ENCODE measurements at regions not wholly inside any gene's neighbourhood (a gene's known extent, or its start where the extent isn't known, plus 50 kb on each side); places are given as distances from the start of the nearest gene placed in this dataset.
"Not testable (repeated sequence)": the region's sequence is repeated elsewhere in the genome, so short reads cannot be mapped to it uniquely, and the experiment has no call there.

DNA sequence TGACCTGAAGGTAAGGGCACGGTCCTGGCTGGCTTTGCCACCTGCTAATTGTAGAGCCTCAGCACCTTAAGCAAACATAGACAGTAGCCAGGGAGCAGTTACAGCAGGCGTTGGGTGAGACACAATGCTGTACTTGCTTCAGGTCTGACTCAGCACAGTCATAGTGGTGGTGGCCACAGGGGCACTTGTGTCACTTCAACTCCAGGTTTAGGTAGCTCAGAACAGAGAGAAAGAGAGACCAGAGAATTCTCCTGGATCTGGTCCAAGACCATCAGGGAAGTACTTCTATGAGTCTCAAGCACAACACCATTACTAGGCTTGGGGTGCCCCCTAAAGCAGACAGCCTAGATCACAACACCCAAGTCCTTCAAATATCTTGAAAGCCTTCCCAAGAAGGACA, 204.4 kb downstream of the OTOL1 start:
- Histone ChIP-seq H3K4me1 (no peaks in the 10 kb centered on the region), H3K27me3 (no peaks in the 10 kb centered on the region), H3K4me3 (no peak overlapping the region), H3K9me3 (no peaks in the 10 kb centered on the region), H3K27ac (no peak overlapping the region), H3K36me3 (no peaks in the 10 kb centered on the region)
- TF ChIP-seq, protein P1, sequence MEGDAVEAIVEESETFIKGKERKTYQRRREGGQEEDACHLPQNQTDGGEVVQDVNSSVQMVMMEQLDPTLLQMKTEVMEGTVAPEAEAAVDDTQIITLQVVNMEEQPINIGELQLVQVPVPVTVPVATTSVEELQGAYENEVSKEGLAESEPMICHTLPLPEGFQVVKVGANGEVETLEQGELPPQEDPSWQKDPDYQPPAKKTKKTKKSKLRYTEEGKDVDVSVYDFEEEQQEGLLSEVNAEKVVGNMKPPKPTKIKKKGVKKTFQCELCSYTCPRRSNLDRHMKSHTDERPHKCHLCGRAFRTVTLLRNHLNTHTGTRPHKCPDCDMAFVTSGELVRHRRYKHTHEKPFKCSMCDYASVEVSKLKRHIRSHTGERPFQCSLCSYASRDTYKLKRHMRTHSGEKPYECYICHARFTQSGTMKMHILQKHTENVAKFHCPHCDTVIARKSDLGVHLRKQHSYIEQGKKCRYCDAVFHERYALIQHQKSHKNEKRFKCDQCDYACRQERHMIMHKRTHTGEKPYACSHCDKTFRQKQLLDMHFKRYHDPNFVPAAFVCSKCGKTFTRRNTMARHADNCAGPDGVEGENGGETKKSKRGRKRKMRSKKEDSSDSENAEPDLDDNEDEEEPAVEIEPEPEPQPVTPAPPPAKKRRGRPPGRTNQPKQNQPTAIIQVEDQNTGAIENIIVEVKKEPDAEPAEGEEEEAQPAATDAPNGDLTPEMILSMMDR (IDR thresholded peaks at IDR 0.05), result no peak
- TF ChIP-seq POLR2AphosphoS5 (IDR thresholded peaks at IDR 0.05; ENCODE audit: insufficient read depth in 1 of 2, low read depth in 1 of 2), result no peak
- intact Hi-C loops (cut with DNase I), result no loop called here
- DNase-seq (ENCODE audit: extremely low spot score in 2 of 2), result no peak

DNA sequence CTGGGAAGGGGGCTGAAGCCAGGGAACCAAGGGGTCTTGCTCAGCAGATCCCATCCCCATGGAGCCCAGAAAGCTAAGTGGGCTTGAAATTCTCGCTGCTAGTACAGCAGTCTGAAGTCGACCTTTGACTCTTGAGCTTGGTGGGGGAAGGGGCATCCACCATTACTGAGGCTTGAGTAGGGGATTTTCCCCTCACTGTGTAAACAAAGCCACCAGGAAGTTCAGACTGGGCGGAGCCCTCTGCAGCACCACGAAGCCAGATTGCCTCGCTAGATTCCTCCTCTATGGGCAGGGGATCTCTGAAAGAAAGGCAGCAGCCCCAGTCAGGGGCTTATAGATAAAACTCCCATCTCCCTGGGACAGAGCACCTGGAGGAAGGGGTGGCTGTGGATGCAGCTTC, 210.6 kb downstream of the OTOL1 start:
- intact Hi-C loops (cut with DNase I), result not testable (repeated sequence)

DNA sequence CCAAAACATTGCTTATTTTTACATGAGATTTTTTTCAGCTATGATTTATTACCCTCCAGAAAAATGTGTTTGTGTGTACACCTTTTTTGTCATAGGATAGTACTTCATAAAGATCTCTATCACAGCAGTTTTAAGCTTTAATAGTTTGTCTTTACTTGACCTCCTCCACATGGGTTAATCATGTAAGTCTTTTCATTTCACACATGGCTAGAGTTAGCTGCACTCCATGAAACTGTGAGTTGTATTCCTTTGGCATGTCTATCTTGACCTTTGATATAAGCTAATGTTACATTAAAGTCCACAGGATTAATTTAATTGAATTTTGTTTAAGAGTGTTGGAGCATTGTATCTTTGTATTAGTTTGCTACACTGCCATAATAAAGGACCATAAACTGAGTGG, 217.1 kb downstream of the OTOL1 start:
- no peaks in the 10 kb centered on the region for H3K4me1 ChIP-seq
- intact Hi-C loops (cut with DNase I), result no loop called here
- H3K27ac ChIP-seq, result no peak overlapping the region
- H3K9me3 ChIP-seq, result no peaks in the 10 kb centered on the region
- H3K4me3 ChIP-seq, result no peak overlapping the region
- no peak for DNase-seq (ENCODE audit: extremely low spot score in 2 of 2)
- TF ChIP-seq, protein P1 (IDR thresholded peaks at IDR 0.05), result no peak
- no peak for TF ChIP-seq POLR2AphosphoS5 (IDR thresholded peaks at IDR 0.05; ENCODE audit: insufficient read depth in 1 of 2, low read depth in 1 of 2)
- TF ChIP-seq POLR2A (IDR thresholded peaks at IDR 0.05), result no peak
- no peaks in the 10 kb centered on the region for H3K27me3 ChIP-seq
- no peaks in the 10 kb centered on the region for H3K36me3 ChIP-seq

More for the DNA sequence above, 210.6 kb downstream of the OTOL1 start:
- H3K9me3 ChIP-seq; H3K27ac ChIP-seq; H3K4me1 ChIP-seq; H3K36me3 ChIP-seq; DNase-seq (ENCODE audit: extremely low spot score in 2 of 2); H3K27me3 ChIP-seq; H3K4me3 ChIP-seq: not testable (repeated sequence)

DNA sequence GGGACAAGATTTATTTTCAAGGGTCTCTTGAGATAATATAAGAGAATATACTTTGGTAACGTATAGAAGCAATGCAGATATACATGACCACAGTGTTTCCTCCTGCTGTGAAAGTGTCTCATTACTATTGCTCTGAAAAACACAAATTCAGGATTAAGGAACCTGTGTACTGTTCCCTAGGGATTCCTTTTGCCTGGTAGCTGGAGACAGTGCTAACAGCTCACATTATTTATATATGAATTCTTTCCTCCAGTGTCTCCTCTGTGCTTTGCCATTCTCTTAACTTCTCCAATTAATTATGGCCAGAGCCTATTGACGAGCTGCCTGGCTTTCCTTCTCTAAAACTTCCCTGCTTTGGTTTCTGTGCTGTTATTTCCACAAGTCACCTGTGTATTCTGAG, 235.4 kb downstream of the OTOL1 start:
- no peak for DNase-seq (ENCODE audit: extremely low spot score in 2 of 2)
- Histone ChIP-seq H3K27me3 (no peaks in the 10 kb centered on the region), H3K4me3 (no peak overlapping the region), H3K4me1 (no peaks in the 10 kb centered on the region), H3K36me3 (no peaks in the 10 kb centered on the region), H3K9me3 (no peaks in the 10 kb centered on the region), H3K27ac (no peak overlapping the region)
- TF ChIP-seq POLR2A (IDR thresholded peaks at IDR 0.05) (no peak), POLR2AphosphoS5 (IDR thresholded peaks at IDR 0.05; ENCODE audit: insufficient read depth in 1 of 2, low read depth in 1 of 2) (no peak)
- TF ChIP-seq, protein P1 (IDR thresholded peaks at IDR 0.05), result no peak
- intact Hi-C loops (cut with DNase I), result no loop called here

DNA sequence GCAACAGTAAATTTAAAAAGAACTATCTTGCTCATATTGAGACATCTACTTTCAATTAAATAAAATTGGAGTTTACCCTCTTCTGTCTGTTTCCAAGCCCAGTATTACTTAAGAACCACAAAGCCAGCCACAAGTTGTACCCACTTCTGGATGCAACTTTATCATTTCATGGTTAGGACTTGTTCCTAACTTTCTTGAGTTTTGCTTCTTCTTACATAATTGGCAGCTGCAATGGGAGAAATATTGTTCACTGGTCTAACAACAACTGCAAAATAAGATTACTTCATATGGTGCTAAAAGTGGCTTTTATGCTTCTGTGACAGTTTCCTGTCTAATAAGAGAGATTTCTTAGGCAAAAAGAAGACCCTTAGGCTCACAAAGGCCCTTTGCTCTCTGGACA, 240.6 kb downstream of the OTOL1 start:
- no peaks in the 10 kb centered on the region for H3K27me3 ChIP-seq
- TF ChIP-seq POLR2A (IDR thresholded peaks at IDR 0.05) (no peak), POLR2AphosphoS5 (IDR thresholded peaks at IDR 0.05; ENCODE audit: insufficient read depth in 1 of 2, low read depth in 1 of 2) (no peak)
- no peak for DNase-seq (ENCODE audit: extremely low spot score in 2 of 2)
- H3K4me1 ChIP-seq, result no peaks in the 10 kb centered on the region
- no peaks in the 10 kb centered on the region for H3K9me3 ChIP-seq
- intact Hi-C loops (cut with DNase I), result no loop called here
- H3K27ac ChIP-seq, result no peak overlapping the region
- no peaks in the 10 kb centered on the region for H3K36me3 ChIP-seq
- no peak overlapping the region for H3K4me3 ChIP-seq

DNA sequence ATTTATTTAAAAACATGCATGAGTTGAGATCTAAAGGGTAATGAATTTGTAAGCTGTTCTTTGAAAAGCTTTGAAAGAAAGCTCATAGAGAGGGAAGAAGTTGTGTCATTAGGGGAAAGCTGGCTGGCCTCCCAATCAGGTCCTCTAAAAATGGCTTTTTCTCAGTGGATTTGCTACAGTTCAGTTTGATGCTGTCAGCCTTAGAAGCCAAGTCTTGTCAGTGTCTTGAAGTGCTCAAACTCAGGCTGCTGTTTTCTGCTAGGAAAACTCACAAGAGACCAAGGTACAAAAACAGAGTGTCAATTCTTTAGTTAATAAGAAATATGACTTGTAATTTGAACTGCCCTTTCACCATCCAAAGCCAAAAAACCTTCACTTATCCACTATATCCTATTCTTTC, 243.8 kb downstream of the OTOL1 start:
- Histone ChIP-seq H3K4me1 (no peaks in the 10 kb centered on the region), H3K27me3 (no peaks in the 10 kb centered on the region), H3K27ac (no peak overlapping the region), H3K36me3 (no peaks in the 10 kb centered on the region), H3K4me3 (no peak overlapping the region), H3K9me3 (no peaks in the 10 kb centered on the region)
- intact Hi-C loops (cut with DNase I), result no loop called here
- DNase-seq (ENCODE audit: extremely low spot score in 2 of 2), result no peak
- TF ChIP-seq POLR2A (IDR thresholded peaks at IDR 0.05) (no peak), POLR2AphosphoS5 (IDR thresholded peaks at IDR 0.05; ENCODE audit: insufficient read depth in 1 of 2, low read depth in 1 of 2) (no peak)
- TF ChIP-seq, protein P1 (IDR thresholded peaks at IDR 0.05), result no peak
